Retinal pigment epithelial cell (primary cell): ENCODE measurements at regions not wholly inside any gene's neighbourhood (a gene's known extent, or its start where the extent isn't known, plus 50 kb on each side); places are given as distances from the start of the nearest gene placed in this dataset.

Source experiments
- DNase-seq: peaks from one replicate; pipeline ENCODE4 v3.0.0-alpha.2; 2010; ENCODE audit warnings: low read depth
- H3K4me3 ChIP-seq: 2 replicates; pipeline ENCODE4 v1.5.1; 2011; ENCODE audit warnings: mild to moderate bottlenecking, low read length, control low read depth, moderate library complexity
- TF ChIP-seq, protein P1 (sequence below): conservative IDR thresholded peaks from 2 replicates; pipeline ENCODE4 v1.5.1; 2011; ENCODE audit warnings: low read depth, low read length, control low read depth, inconsistent platforms

DNA sequence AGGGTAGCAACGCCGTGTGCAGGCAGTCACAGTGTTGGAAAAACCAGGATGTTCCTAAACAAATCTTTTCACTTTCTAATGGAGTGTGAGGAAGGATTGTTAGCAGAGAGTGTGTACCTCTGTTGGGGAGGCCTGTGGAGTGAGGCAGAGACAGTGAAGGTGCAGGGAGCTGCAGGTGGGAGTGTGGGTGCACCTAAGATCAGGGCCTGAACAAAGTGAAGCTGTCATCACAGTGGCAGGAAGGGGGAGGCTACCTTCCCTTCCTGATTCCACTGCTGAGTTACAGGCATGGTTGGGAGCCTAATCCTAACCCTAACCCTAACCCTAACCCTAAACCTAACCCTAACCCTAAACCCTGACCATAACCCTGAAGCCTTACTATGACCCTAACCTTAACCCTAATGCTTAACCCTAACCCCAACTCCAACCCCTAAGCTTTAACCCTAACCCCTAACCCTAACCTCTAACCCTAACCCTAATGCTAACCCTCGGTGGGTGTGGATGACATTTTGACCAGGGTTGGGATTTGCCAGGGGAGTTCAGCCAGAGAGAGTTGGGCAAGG lies 158.8 kb upstream of the KLF6 start:
- TF ChIP-seq, protein P1, sequence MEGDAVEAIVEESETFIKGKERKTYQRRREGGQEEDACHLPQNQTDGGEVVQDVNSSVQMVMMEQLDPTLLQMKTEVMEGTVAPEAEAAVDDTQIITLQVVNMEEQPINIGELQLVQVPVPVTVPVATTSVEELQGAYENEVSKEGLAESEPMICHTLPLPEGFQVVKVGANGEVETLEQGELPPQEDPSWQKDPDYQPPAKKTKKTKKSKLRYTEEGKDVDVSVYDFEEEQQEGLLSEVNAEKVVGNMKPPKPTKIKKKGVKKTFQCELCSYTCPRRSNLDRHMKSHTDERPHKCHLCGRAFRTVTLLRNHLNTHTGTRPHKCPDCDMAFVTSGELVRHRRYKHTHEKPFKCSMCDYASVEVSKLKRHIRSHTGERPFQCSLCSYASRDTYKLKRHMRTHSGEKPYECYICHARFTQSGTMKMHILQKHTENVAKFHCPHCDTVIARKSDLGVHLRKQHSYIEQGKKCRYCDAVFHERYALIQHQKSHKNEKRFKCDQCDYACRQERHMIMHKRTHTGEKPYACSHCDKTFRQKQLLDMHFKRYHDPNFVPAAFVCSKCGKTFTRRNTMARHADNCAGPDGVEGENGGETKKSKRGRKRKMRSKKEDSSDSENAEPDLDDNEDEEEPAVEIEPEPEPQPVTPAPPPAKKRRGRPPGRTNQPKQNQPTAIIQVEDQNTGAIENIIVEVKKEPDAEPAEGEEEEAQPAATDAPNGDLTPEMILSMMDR: no peak

DNA sequence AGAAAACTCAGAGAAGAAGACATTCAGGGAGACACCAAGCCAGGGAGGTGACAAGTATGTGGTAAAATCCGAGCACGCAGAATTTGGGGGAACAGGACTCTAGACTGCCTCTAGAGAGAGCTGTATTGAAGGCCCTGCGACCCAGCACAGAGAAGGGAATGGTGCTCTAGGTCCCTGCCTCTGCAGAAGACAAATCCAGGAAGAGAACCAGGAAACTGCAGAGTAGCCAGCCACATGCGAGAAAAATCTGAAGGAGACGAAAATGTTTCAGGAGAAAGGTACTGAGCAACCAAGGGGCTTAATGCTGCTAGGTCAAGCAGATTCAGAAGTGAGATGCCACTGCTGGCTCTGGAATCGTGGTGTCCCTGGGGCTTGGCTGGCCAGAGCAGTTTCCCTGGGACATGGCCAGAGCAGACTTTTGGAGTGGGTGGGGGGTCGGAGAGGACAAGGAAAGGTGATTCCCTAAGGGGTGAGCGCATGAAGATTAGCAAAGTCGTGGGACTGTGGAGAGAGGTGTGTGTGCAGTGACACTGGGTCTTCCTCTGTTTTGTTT lies 158.0 kb upstream of the KLF6 start:
- no peak overlapping the region for H3K4me3 ChIP-seq
- TF ChIP-seq, protein P1: no peak
- DNase-seq: no peak

More for the DNA sequence above, 158.8 kb upstream of the KLF6 start:
- H3K4me3 ChIP-seq: no peak overlapping the region
- no peak for DNase-seq

DNA sequence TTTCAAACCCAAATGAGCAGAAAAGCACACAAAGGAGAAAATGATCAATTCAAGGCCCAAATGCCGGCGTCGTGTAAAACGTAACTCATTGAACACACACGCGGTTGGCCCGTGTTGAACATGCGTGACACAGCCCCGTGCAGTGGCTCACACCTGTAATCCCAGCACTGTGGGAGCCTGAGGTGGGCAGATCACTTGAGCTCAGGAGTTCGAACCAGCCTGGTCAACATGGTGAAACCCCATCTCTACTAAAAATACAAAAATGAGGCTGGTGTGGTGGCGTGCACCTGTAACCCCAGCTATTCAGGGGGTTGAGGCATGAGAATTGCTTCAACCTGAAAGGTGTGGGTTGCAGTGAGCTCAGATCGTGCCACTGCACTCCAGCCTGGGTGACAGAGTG lies 156.7 kb upstream of the KLF6 start:
- no peak for DNase-seq
- H3K4me3 ChIP-seq: no peak overlapping the region
- TF ChIP-seq, protein P1: no peak

DNA sequence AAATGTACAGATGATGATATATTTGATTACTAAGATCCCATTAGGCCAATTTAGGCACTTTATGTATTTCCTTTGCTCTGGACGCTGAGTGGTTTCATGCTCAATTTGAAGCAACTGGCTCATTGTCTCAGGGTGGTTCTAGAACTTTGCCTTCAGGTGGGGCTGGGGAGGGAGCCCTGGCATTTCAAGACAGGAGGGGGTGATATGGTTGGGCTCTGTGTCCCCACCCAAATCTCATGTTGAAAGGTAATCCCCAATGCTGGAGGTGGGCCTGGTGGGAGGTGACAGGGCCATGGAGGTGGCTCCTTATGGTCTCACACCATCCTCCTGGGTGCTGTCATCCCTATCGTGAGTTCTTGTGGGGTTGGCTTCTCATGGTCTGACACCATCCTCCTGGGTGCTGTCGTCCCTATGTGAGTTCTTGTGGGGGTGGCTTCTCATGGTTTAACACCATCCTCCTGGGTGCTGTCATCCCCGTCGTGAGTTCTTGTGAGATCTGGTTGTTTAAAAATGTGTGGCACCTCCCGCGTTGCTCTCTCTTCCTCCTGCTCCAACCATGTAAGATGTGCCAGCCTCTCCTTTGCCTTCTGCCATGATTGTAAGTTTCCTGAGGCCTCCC lies 151.5 kb upstream of the KLF6 start:
- TF ChIP-seq, protein P1: no peak
- H3K4me3 ChIP-seq: no peak overlapping the region
- no peak for DNase-seq

DNA sequence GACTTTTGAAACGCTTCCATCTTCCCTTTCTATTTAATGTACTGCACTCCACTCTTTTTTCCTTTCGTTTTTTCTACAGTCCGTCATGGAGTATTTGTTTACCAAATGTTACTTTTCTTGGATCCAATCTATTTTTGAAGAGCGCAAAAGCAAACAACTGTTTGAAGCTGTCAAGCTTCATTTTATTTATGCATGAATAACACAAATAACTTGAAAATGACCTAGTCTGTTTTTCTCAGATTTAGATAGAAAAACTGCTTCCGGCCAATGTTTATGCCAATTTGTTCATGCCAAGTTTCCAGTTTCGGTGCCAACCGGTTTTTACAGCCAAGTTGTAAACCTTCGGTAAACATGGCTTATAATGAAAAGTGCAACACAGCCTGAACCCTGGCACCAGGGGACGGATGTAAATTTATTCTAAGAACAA lies 150.9 kb upstream of the KLF6 start:
- no peak overlapping the region for H3K4me3 ChIP-seq
- no peak for DNase-seq
- TF ChIP-seq, protein P1: no peak

DNA sequence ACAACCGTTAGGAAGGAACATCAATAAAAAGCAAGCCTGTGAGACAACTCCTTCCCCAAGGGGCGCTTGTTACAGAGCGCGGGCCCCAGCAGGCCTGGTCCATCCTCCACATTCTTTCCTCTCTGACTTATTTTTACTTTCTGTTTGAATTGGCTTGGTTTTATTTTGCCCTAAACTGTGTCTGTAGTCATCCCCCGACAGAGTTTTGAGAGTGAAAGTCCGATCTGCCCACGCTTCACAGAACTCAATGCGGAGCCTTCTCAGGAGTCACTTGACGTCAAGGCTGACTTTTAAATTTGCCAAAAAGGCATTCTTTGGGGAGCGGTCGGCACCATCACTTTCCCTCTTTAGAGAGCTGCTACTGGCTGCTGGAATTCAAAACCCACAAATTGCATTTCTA lies 150.1 kb upstream of the KLF6 start:
- TF ChIP-seq, protein P1: no peak
- no peak for DNase-seq
- H3K4me3 ChIP-seq: no peak overlapping the region

DNA sequence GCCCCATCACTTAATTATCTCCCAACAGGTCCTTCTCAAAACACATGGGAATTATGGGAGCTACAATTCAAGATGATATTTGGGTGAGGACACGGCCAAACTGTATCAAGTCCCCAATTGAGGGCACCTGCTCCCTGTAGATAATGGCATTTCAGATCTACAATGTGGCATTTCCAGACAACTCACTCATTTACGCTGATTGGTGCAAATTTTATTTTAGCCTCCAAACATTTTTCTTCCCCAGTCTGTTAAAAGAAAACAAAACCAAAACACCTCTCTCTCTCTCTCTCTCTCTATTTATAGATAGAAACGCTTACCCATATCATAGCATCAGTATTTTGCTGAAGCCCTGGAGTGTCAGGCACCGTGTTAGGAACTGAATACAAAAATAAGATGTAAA lies 148.7 kb upstream of the KLF6 start:
- no peak overlapping the region for H3K4me3 ChIP-seq
- DNase-seq: no peak
- TF ChIP-seq, protein P1: no peak
